HepG2 (cell line): ENCODE measurements at regions not wholly inside any gene's neighbourhood (a gene's known extent, or its start where the extent isn't known, plus 50 kb on each side); places are given as distances from the start of the nearest gene placed in this dataset.

ENCODE experiments used
- ATAC-seq: fragments of 200-7000 bp; cut with Tn5 transposase; 3 replicates; pipeline ENCODE4 v1.9.1; 2020; ENCODE audit warnings: mild to moderate bottlenecking, moderate library complexity
- BruUV-seq: library from RNA; stranded (reverse); fragments of 400-500 nt; replicated peaks from 2 replicates; lab custom pipeline; 2021; lab: Mats Ljungman, UMichigan
- CTCF ChIA-PET: fragments of 300-600 bp; formaldehyde crosslinking; extraction: SDS; loops from one replicate; lab custom pipeline; 2021; ENCODE audit warnings: low total read pairs, inconsistent platforms, low intra/inter-chr PET ratio; lab: Yijun Ruan, JAX
- POLR2A ChIA-PET: fragments of 350-600 bp; sonication (Branson Sonifier 250); formaldehyde crosslinking; loops from one replicate; lab custom pipeline; 2020; ENCODE audit warnings: antibody characterized with exemption, inconsistent platforms; lab: Yijun Ruan, JAX
- DNase-seq: peaks from one replicate; pipeline ENCODE4 v3.0.0-alpha.2; 2015; ENCODE audit warnings: low spot score
- FAIRE-seq: peaks from 3 replicates; lab custom pipeline; 2011; peaks lifted over from hg19 to GRCh38; lab: Jason Lieb, UNC
- H2AFZ ChIP-seq: one replicate; pipeline ENCODE4 v1.6.1; 2011; ENCODE audit warnings: low read length, inconsistent platforms
- H3K27ac ChIP-seq: fragments of 300-600 bp; 3 replicates; pipeline ENCODE4 v1.8.0; 2011; ENCODE audit warnings: mixed run types, mild to moderate bottlenecking, mixed read lengths, low read length, inconsistent platforms; ENCODE audit not compliant: insufficient read depth; ENCODE audit errors: extremely low read length
- H3K27me3 ChIP-seq, 2 experiments: fragments of 200-600 bp in 1 of 2; 2 replicates in 1 of 2; 3 replicates in 1 of 2; pipeline versions ENCODE4 v1.6.0 to v1.8.0; 2011; ENCODE audit warnings: low read length in 2 of 2, mild to moderate bottlenecking in 2 of 2, moderate library complexity in 2 of 2, inconsistent platforms in 1 of 2; ENCODE audit not compliant: insufficient read depth in 2 of 2, control insufficient read depth in 1 of 2
- H3K36me3 ChIP-seq, 2 experiments: fragments of 200-600 bp in 1 of 2; replicated peaks in 1 of 2; 2 replicates in 1 of 2; 3 replicates in 1 of 2; pipeline versions ENCODE4 v1.5.1 to v1.8.0; 2011; ENCODE audit warnings: low read length in 2 of 2, inconsistent platforms in 1 of 2; ENCODE audit not compliant: insufficient read depth in 2 of 2, control insufficient read depth in 1 of 2
- H3K4me1 ChIP-seq: 2 replicates; pipeline ENCODE4 v1.5.1; 2012; ENCODE audit warnings: low read length, inconsistent platforms; ENCODE audit not compliant: insufficient read depth
- H3K4me2 ChIP-seq: 2 replicates; pipeline ENCODE4 v1.6.0; 2011; ENCODE audit warnings: low read depth, low read length, inconsistent platforms
- H3K4me3 ChIP-seq, 3 experiments: fragments of 200-600 bp in 1 of 3; sonication (generic), shearing (Covaris generic) in 1 of 3; replicated peaks in 1 of 3; 2 replicates each; pipeline ENCODE4 v1.5.1; 2011 to 2016; ENCODE audit warnings: low read length in 3 of 3, inconsistent platforms in 2 of 3, low read depth in 2 of 3, mild to moderate bottlenecking in 2 of 3, control low read depth in 1 of 3, mixed read lengths in 1 of 3; ENCODE audit not compliant: insufficient read depth in 1 of 3
- H3K79me2 ChIP-seq: one replicate; pipeline ENCODE4 v1.6.1; 2011; ENCODE audit warnings: low read length, inconsistent platforms; ENCODE audit not compliant: insufficient read depth
- H3K9ac ChIP-seq: 2 replicates; pipeline ENCODE4 v1.6.0; 2011; ENCODE audit warnings: mild to moderate bottlenecking, low read depth, low read length, inconsistent platforms; ENCODE audit not compliant: insufficient read depth
- H3K9me3 ChIP-seq: 2 replicates; pipeline ENCODE4 v1.5.1; 2012; ENCODE audit warnings: mild to moderate bottlenecking, low read length
- H4K20me1 ChIP-seq: 2 replicates; pipeline ENCODE4 v1.6.0; 2011; ENCODE audit warnings: inconsistent platforms, mild to moderate bottlenecking, low read length, moderate library complexity; ENCODE audit not compliant: insufficient read depth
- BCLAF1 ChIP-seq: fragments of 450-650 bp; IDR thresholded peaks from 2 replicates; pipeline ENCODE4 v1.6.1; 2017; ENCODE audit warnings: mild to moderate bottlenecking
- GATAD1 ChIP-seq: IDR thresholded peaks from 2 replicates; pipeline ENCODE4 v1.6.1; 2016; ENCODE audit warnings: missing genetic modification reagents, missing compliant biosample characterization
- MXD3 ChIP-seq: IDR thresholded peaks from 2 replicates; pipeline ENCODE4 v1.6.1; 2016; ENCODE audit warnings: mild to moderate bottlenecking, missing biosample characterization, missing genetic modification reagents
- REL ChIP-seq: sonication (generic); formaldehyde crosslinking; conservative IDR thresholded peaks from 2 replicates; pipeline ENCODE4 v1.8.0; 2022; ENCODE audit warnings: mild to moderate bottlenecking, missing genetic modification reagents, moderate library complexity
- SCMH1 ChIP-seq: sonication (generic); formaldehyde crosslinking; IDR thresholded peaks from 2 replicates; pipeline ENCODE4 v1.9.0; 2021; ENCODE audit warnings: missing genetic modification reagents, mild to moderate bottlenecking, borderline replicate concordance
- SRSF9 ChIP-seq: fragments of 200-400 bp; formaldehyde crosslinking; IDR thresholded peaks from 2 replicates; pipeline ENCODE4 v1.6.1; 2018; ENCODE audit warnings: borderline replicate concordance, mild to moderate bottlenecking, low read depth, low read length; ENCODE audit not compliant: insufficient read depth, poor library complexity, severe bottlenecking
- TEAD3 ChIP-seq: optimal IDR thresholded peaks from 2 replicates; pipeline ENCODE3; 2016; ENCODE audit warnings: borderline replicate concordance
- TOPORS ChIP-seq: sonication (generic); formaldehyde crosslinking; IDR thresholded peaks from 2 replicates; pipeline ENCODE4 v1.8.0; 2023; ENCODE audit warnings: mild to moderate bottlenecking, missing genetic modification reagents
- ZFP36L1 ChIP-seq: sonication (generic); formaldehyde crosslinking; IDR thresholded peaks from 2 replicates; pipeline ENCODE4 v1.8.0; 2022; ENCODE audit warnings: mild to moderate bottlenecking, missing genetic modification reagents, moderate library complexity
- ZNF337 ChIP-seq: sonication (generic); formaldehyde crosslinking; IDR thresholded peaks from 2 replicates; pipeline ENCODE4 v1.5.1; 2020; ENCODE audit warnings: missing genetic modification reagents, low read depth, mild to moderate bottlenecking, borderline replicate concordance
- ZNF615 ChIP-seq: sonication (generic); formaldehyde crosslinking; IDR thresholded peaks from 2 replicates; pipeline ENCODE4 v1.5.0; 2020; ENCODE audit warnings: mild to moderate bottlenecking, missing genetic modification reagents, borderline replicate concordance
- ZNF709 ChIP-seq: sonication (generic); formaldehyde crosslinking; IDR thresholded peaks from 2 replicates; pipeline ENCODE4 v1.5.0; 2020; ENCODE audit warnings: mild to moderate bottlenecking, missing genetic modification reagents
- ZNF713 ChIP-seq: sonication (generic); formaldehyde crosslinking; IDR thresholded peaks from 2 replicates; pipeline ENCODE4 v1.4.0; 2020; ENCODE audit warnings: mild to moderate bottlenecking, missing genetic modification reagents
- ZSCAN12 ChIP-seq: sonication (generic); formaldehyde crosslinking; IDR thresholded peaks from 2 replicates; pipeline ENCODE4 v1.9.0; 2021; ENCODE audit warnings: mild to moderate bottlenecking, missing genetic modification reagents
- ZSCAN22 ChIP-seq: sonication (generic); formaldehyde crosslinking; IDR thresholded peaks from 2 replicates; pipeline ENCODE4 v1.4.0; 2020; ENCODE audit warnings: mild to moderate bottlenecking, missing genetic modification reagents
- WGBS: methylation state at CpG from one replicate; pipeline ENCODE4 v1.1.6; 2017; ENCODE audit warnings: low lambda C conversion rate; 5-methylcytosine and 5-hydroxymethylcytosine counted together
- in situ Hi-C: cut with HindIII; loops from 2 replicates; pipeline ENCODE4 v1.10.0; 2017; ENCODE audit warnings: low pct_unique_long_range_greater_than_20kb; ENCODE audit not compliant: extremely low pct_ligation_motif_present
- intact Hi-C: fragments of 100-400 bp; cut with micrococcal nuclease; formaldehyde crosslinking; loops from one replicate; pipeline ENCODE4 v1.10.0; 2022; ENCODE audit not compliant: unreplicated experiment

- H2AFZ ChIP-seq: no peak overlapping the region
- no peaks in the 10 kb centered on the region for H4K20me1 ChIP-seq
- FAIRE-seq (no peak), ATAC-seq (no peak), DNase-seq (no peak)
- TF ChIP-seq TEAD3 (CRISPR knock-in tag) (no peak), MXD3 (no peak), ZNF615 (CRISPR knock-in tag) (no peak), SRSF9 (no peak), ZNF713 (CRISPR knock-in tag) (no peak), BCLAF1 (no peak), ZNF709 (CRISPR knock-in tag) (no peak), GATAD1 (no peak), ZSCAN22 (CRISPR knock-in tag) (no peak), ZNF337 (CRISPR knock-in tag) (no peak), TOPORS (CRISPR knock-in tag) (no peak), SCMH1 (CRISPR knock-in tag) (no peak), REL (CRISPR knock-in tag) (no peak), ZSCAN12 (CRISPR knock-in tag) (no peak), ZFP36L1 (CRISPR knock-in tag) (no peak)
- no TSS peak for BruUV-seq
- H3K27me3 ChIP-seq: no peaks in the 10 kb centered on the region
- intact Hi-C loops (no loop called here), in situ Hi-C loops (no loop called here)
- ChIA-PET CTCF (no interaction called here), POLR2A (no interaction called here)
- no peak overlapping the region for H3K4me3 ChIP-seq
- no peak overlapping the region for H3K4me2 ChIP-seq
- WGBS: 31% methylated on average over 7 of the region's 7 CpGs
- no peaks in the 10 kb centered on the region for H3K36me3 ChIP-seq
- no peaks in the 10 kb centered on the region for H3K79me2 ChIP-seq
- no peaks in the 10 kb centered on the region for H3K9me3 ChIP-seq
- H3K9ac ChIP-seq: no peak overlapping the region
- H3K4me1 ChIP-seq: no peaks in the 10 kb centered on the region
- H3K27ac ChIP-seq: no peak overlapping the region
Measured at GRCh38 chr7:46559194-46559832, 638.2 kb upstream of the IGFBP3 start.
